Keratinocyte (primary cell): ENCODE measurements at regions not wholly inside any gene's neighbourhood (a gene's known extent, or its start where the extent isn't known, plus 50 kb on each side); places are given as distances from the start of the nearest gene placed in this dataset.

Source experiments
- DNase-seq: peaks from one replicate; pipeline ENCODE4 v3.0.0-alpha.2; 2011; ENCODE audit warnings: low read depth, missing footprints, low spot score
- FAIRE-seq: peaks from 2 replicates; lab custom pipeline; 2011; peaks lifted over from hg19 to GRCh38; lab: Jason Lieb, UNC
- H2AFZ ChIP-seq: 2 replicates; pipeline ENCODE4 v1.6.0; 2012; ENCODE audit warnings: low read length, control low read depth, inconsistent platforms; ENCODE audit not compliant: control insufficient read depth
- H3K27ac ChIP-seq: 2 replicates; pipeline ENCODE4 v1.5.1; 2011; ENCODE audit warnings: low read length; ENCODE audit not compliant: control insufficient read depth, insufficient read depth
- H3K27me3 ChIP-seq: 3 replicates; pipeline ENCODE4 v1.6.0; 2011; ENCODE audit warnings: low read length; ENCODE audit not compliant: control insufficient read depth, insufficient read depth; ENCODE audit errors: extremely low read depth
- H3K36me3 ChIP-seq, 2 experiments: 2 replicates in 1 of 2; 3 replicates in 1 of 2; pipeline ENCODE4 v1.5.1; 2011; ENCODE audit warnings: low read length in 2 of 2, mild to moderate bottlenecking in 1 of 2; ENCODE audit not compliant: control insufficient read depth in 2 of 2, insufficient read depth in 2 of 2; ENCODE audit errors: extremely low read depth in 1 of 2
- H3K4me1 ChIP-seq: 3 replicates; pipeline ENCODE4 v1.5.1; 2011; ENCODE audit warnings: low read length; ENCODE audit not compliant: control insufficient read depth, insufficient read depth; ENCODE audit errors: extremely low read depth
- H3K4me2 ChIP-seq: 3 replicates; pipeline ENCODE4 v1.6.0; 2011; ENCODE audit warnings: low read depth, low read length; ENCODE audit not compliant: control insufficient read depth, insufficient read depth; ENCODE audit errors: extremely low read depth
- H3K4me3 ChIP-seq, 3 experiments: fragments of 200-600 bp in 1 of 3; sonication (generic) in 1 of 3; 2 replicates in 2 of 3; 3 replicates in 1 of 3; pipeline ENCODE4 v1.5.1; 2011 to 2016; ENCODE audit warnings: low read length in 3 of 3, mild to moderate bottlenecking in 3 of 3, control low read depth in 2 of 3, inconsistent platforms in 1 of 3, low read depth in 1 of 3, mixed read lengths in 1 of 3, mixed run types in 1 of 3, moderate library complexity in 1 of 3; ENCODE audit not compliant: control insufficient read depth in 2 of 3, insufficient read depth in 2 of 3; ENCODE audit errors: extremely low read depth in 1 of 3
- H3K79me2 ChIP-seq: 2 replicates; pipeline ENCODE4 v1.6.0; 2012; ENCODE audit warnings: low read length; ENCODE audit not compliant: control insufficient read depth, insufficient read depth
- H3K9ac ChIP-seq: 3 replicates; pipeline ENCODE4 v1.6.0; 2011; ENCODE audit warnings: low read length; ENCODE audit not compliant: control insufficient read depth, insufficient read depth; ENCODE audit errors: extremely low read depth
- H3K9me1 ChIP-seq: 3 replicates; pipeline ENCODE4 v1.6.0; 2011; ENCODE audit warnings: low read length; ENCODE audit not compliant: control insufficient read depth, insufficient read depth; ENCODE audit errors: extremely low read depth
- H3K9me3 ChIP-seq: 2 replicates; pipeline ENCODE4 v1.5.1; 2012; ENCODE audit warnings: low read depth, low read length; ENCODE audit not compliant: control insufficient read depth
- H4K20me1 ChIP-seq: 3 replicates; pipeline ENCODE4 v1.6.0; 2011; ENCODE audit warnings: low read length; ENCODE audit not compliant: control insufficient read depth, insufficient read depth; ENCODE audit errors: extremely low read depth
- EZH2 ChIP-seq: IDR thresholded peaks from one replicate; pipeline ENCODE4 v1.6.1; 2012; ENCODE audit warnings: inconsistent platforms, mild to moderate bottlenecking, low read length, moderate library complexity
- dilution Hi-C: fragments of 300-500 bp; cut with MboI; formaldehyde crosslinking; loops from one replicate; pipeline ENCODE4 v1.7.0; 2020; ENCODE audit warnings: low sequenced_read_pairs; ENCODE audit not compliant: extremely low pct_ligation_motif_present
- TF ChIP-seq, protein P1 (sequence below), 3 experiments: IDR thresholded peaks in 1 of 3; conservative IDR thresholded peaks in 1 of 3; optimal IDR thresholded peaks in 1 of 3; 2 replicates in 2 of 3; 3 replicates in 1 of 3; pipeline versions ENCODE3 to v1.5.1; 2011; ENCODE audit warnings: low read length in 3 of 3, mild to moderate bottlenecking in 3 of 3, moderate library complexity in 2 of 3, control low read depth in 1 of 3, inconsistent platforms in 1 of 3; ENCODE audit not compliant: insufficient read depth in 2 of 3; ENCODE audit errors: extremely low read depth in 1 of 3

DNA sequence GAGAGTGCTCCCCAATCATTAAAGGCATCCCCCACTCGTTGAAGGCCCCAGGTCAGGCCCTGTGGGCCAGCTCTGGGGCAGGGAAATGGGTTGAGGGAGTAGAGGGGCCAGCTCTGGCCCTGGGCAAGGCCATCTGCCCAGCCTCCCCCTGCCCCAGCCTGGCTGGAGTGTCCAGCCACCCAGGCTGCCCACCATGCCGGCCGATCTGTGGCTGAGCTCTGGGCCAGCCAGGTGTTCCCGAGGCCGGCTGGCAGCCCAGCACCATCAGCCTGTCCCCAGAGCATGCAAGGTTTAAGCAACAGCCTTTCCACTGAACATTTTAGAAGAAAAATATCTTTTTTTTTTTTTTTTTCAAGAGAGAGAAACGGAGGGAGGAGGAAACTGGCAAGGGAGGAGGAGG, 62.8 kb upstream of the LINGO1 start:
- Histone ChIP-seq H3K9me3 (no peaks in the 10 kb centered on the region), H3K9me1 (no peaks in the 10 kb centered on the region), H3K4me1 (no peaks in the 10 kb centered on the region), H3K27ac (no peak overlapping the region), H3K27me3 (peaks cover 17% of the 10 kb centered on the region), H3K4me3 (no peak overlapping the region), H2AFZ (no peak overlapping the region), H3K4me2 (no peak overlapping the region), H3K9ac (no peak overlapping the region), H3K79me2 (no peaks in the 10 kb centered on the region), H4K20me1 (no peaks in the 10 kb centered on the region), H3K36me3 (no peaks in the 10 kb centered on the region)
- dilution Hi-C loops: no loop called here
- DNase-seq: no peak
- FAIRE-seq: no peak
- TF ChIP-seq, protein P1, sequence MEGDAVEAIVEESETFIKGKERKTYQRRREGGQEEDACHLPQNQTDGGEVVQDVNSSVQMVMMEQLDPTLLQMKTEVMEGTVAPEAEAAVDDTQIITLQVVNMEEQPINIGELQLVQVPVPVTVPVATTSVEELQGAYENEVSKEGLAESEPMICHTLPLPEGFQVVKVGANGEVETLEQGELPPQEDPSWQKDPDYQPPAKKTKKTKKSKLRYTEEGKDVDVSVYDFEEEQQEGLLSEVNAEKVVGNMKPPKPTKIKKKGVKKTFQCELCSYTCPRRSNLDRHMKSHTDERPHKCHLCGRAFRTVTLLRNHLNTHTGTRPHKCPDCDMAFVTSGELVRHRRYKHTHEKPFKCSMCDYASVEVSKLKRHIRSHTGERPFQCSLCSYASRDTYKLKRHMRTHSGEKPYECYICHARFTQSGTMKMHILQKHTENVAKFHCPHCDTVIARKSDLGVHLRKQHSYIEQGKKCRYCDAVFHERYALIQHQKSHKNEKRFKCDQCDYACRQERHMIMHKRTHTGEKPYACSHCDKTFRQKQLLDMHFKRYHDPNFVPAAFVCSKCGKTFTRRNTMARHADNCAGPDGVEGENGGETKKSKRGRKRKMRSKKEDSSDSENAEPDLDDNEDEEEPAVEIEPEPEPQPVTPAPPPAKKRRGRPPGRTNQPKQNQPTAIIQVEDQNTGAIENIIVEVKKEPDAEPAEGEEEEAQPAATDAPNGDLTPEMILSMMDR (optimal IDR thresholded peaks at IDR 0.05 in 1 of 3, IDR thresholded peaks at IDR 0.05 in 1 of 3, conservative IDR thresholded peaks at IDR 0.05 in 1 of 3; ENCODE audit: extremely low read depth in 1 of 3, insufficient read depth in 2 of 3, low read length in 3 of 3): no peak
- TF ChIP-seq EZH2: no peak

DNA sequence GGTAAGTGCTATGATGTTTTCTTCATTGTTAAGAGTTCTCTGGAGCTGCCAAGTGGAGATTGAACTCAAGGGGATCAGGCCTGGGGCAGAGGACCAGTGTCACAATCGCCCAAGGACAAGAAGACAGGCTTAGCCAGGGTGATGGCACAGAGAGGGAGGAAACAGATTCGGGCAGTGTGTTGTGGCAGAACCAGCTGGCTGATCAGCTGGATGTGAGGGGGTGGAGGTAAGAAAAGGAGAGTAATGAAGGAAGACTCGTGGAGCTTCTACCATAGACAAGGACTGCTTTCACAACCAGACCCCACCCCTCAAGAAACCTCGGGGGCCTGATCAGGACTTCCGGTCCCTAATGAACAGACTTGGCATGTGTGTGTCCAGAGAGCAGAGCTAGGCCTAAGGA, 60.9 kb upstream of the LINGO1 start:
- DNase-seq (no peak), FAIRE-seq (no peak)
- Histone ChIP-seq H2AFZ (no peak overlapping the region), H3K36me3 (no peaks in the 10 kb centered on the region), H3K9me3 (no peaks in the 10 kb centered on the region), H3K27me3 (peaks cover 17% of the 10 kb centered on the region), H3K79me2 (no peaks in the 10 kb centered on the region), H3K9me1 (no peaks in the 10 kb centered on the region), H3K4me2 (no peak overlapping the region), H3K27ac (no peak overlapping the region), H3K4me3 (no peak overlapping the region), H3K9ac (no peak overlapping the region), H4K20me1 (no peaks in the 10 kb centered on the region), H3K4me1 (no peaks in the 10 kb centered on the region)
- TF ChIP-seq, protein P1 (optimal IDR thresholded peaks at IDR 0.05 in 1 of 3, IDR thresholded peaks at IDR 0.05 in 1 of 3, conservative IDR thresholded peaks at IDR 0.05 in 1 of 3; ENCODE audit: extremely low read depth in 1 of 3, insufficient read depth in 2 of 3, low read length in 3 of 3): no peak
- TF ChIP-seq EZH2: no peak
- dilution Hi-C loops: no loop called here
